ENCODE measurements at regions not wholly inside any gene's neighbourhood (a gene's known extent, or its start where the extent isn't known, plus 50 kb on each side); places are given as distances from the start of the nearest gene placed in this dataset.

DNA sequence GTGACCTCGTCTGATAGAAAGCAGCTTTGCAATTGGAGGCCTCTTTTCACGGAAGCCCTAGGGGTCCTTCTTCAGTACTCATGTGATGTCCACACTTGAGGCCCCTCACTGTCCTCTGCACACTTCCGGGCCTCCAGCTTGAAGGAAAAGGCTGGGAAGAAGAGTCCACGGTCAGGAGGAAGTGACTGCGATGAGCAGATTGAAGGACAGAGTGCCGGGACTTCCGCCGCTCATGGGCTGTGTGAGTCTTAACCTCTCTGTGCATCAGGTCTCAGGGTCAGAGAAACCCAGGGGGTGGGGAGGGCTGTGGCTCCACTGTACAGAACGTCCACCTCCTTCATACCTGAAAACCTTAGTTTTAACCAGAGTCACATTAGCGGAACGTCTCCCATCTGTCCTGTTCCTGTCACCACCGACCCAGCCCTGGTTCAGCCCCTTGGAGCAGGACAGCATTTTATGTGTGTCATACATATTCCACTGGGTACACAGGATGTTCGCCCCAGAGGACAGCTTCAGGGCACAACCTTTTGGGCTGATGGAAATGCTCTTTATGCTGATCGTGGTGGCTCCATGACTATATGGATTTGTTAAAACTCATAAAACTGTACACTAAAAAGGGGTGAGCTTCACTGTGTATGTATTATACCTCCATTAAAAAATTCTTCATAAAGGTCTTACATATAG lies 51.0 kb upstream of the SORCS2 start:
- H3K4me1 Mint-ChIP-seq: peaks cover 58% of the 10 kb centered on the region
- no peaks in the 10 kb centered on the region for H3K36me3 Mint-ChIP-seq (ENCODE audit: low read depth)
- TF ChIP-seq, protein P1, sequence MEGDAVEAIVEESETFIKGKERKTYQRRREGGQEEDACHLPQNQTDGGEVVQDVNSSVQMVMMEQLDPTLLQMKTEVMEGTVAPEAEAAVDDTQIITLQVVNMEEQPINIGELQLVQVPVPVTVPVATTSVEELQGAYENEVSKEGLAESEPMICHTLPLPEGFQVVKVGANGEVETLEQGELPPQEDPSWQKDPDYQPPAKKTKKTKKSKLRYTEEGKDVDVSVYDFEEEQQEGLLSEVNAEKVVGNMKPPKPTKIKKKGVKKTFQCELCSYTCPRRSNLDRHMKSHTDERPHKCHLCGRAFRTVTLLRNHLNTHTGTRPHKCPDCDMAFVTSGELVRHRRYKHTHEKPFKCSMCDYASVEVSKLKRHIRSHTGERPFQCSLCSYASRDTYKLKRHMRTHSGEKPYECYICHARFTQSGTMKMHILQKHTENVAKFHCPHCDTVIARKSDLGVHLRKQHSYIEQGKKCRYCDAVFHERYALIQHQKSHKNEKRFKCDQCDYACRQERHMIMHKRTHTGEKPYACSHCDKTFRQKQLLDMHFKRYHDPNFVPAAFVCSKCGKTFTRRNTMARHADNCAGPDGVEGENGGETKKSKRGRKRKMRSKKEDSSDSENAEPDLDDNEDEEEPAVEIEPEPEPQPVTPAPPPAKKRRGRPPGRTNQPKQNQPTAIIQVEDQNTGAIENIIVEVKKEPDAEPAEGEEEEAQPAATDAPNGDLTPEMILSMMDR (IDR thresholded peaks at IDR 0.05): no peak
- no peak overlapping the region for H3K4me3 Mint-ChIP-seq
- H3K9me3 Mint-ChIP-seq: no peaks in the 10 kb centered on the region
- H3K27ac Mint-ChIP-seq: no peak overlapping the region
- peaks cover 7% of the 10 kb centered on the region for H3K27me3 Mint-ChIP-seq (ENCODE audit: low read depth, poor library complexity)
- DNase-seq: no peak

DNA sequence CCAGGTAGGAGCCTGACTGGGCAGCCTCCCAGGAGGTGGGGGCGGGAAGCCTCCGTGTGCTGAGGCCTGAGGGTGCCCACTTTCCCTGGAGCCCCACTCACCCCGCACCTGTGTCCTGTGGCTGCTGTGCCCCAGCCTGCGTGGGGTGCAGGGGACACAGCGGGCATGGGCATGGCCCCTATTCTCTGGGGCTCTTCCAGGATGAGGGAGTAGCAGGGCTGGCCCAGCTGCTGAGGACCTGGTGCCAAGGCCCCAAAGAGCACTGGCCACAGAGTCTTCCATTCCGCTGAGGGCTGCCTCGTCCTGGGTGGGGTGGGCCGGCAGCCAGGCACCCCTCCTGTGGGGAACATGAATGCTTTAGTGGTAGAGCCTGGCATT lies 51.7 kb upstream of the SORCS2 start:
- Mint-ChIP-seq H3K4me1 (peaks cover 58% of the 10 kb centered on the region), H3K27ac (no peak overlapping the region), H3K9me3 (no peaks in the 10 kb centered on the region), H3K4me3 (no peak overlapping the region), H3K36me3 (ENCODE audit: low read depth) (no peaks in the 10 kb centered on the region), H3K27me3 (ENCODE audit: low read depth, poor library complexity) (peaks cover 7% of the 10 kb centered on the region)
- TF ChIP-seq, protein P1 (IDR thresholded peaks at IDR 0.05): no peak
- no peak for DNase-seq

DNA sequence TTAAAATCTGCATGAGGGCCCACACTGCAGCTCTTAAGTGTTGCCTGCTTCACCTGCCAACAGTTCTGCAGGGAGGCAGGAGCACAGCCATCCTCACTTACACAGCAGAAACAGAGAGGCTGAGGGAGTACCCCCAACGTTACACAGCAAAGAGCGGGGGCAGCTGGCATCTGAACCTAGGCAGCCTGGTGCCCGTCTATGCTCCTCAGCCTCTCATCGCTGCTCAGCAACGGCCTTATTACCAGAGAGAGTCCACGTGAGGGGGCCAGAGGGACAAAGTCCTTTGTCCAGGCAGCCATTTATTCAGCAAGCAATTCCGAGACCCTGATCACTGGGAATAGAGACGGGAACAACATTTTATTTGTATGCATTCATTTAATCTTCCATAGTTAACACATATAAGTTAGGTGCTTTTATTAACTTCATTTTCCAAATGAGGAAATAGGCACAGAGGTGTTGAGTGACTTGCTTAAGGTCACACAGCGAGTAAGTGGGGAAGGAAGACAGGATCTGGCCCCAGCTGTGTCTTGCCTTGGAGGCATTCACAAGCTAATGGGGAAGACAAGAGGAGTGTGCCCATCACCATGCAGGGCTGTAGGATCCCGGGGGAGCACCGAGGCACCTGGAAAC lies 52.2 kb upstream of the SORCS2 start:
- Mint-ChIP-seq H3K4me3 (no peak overlapping the region), H3K27me3 (ENCODE audit: low read depth, poor library complexity) (peaks cover 7% of the 10 kb centered on the region)

DNA sequence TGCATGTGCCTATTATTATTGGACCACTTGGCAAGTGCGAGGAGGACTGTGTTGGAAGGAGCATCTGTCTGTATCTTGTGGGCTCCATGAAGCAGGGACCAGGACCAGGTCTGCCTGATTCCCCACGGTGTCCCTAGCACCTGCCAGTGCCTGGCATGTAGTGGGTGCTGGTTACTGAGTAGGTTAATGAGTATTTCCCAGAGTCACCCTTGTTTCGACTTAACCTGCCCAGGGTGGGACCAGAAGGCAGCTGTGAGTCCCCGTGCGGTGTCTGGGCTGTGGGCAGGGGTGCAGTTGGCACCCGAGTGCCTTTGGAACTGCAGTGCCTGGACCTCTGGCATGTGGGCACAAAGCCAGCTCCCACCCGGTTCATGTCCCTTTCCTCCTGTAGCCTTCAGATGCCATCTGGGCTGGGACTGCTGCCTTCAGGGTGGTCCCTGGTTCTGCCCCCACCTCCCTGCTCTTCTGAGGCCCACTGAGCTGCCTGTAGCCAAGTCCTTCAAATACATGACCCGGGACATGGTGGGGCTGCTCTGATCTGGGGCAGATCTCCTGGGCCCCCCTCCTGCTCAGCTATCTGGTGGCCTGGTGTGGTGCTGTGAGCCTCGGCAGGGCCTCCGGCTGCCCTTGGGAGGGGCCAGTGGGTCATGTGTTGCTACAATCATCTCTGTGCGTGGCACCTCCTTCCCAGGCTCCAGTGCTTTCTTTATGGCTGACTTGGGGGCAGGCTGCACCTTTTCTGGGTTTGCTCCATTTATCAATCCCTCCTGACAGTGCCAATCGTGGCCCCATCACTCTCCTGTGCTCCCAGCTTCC lies 53.0 kb upstream of the SORCS2 start:
- TF ChIP-seq, protein P1 (IDR thresholded peaks at IDR 0.05): no peak
- Mint-ChIP-seq H3K36me3 (ENCODE audit: low read depth) (no peaks in the 10 kb centered on the region), H3K9me3 (no peaks in the 10 kb centered on the region), H3K27ac (no peak overlapping the region), H3K4me3 (no peak overlapping the region), H3K4me1 (peaks cover 56% of the 10 kb centered on the region), H3K27me3 (ENCODE audit: low read depth, poor library complexity) (peaks cover 7% of the 10 kb centered on the region)
- DNase-seq: no peak

More for the DNA sequence above, 52.2 kb upstream of the SORCS2 start:
- no peak for DNase-seq
- H3K9me3 Mint-ChIP-seq: no peaks in the 10 kb centered on the region
- H3K27ac Mint-ChIP-seq: no peak overlapping the region
- no peaks in the 10 kb centered on the region for H3K36me3 Mint-ChIP-seq (ENCODE audit: low read depth)
- H3K4me1 Mint-ChIP-seq: peaks cover 58% of the 10 kb centered on the region
- TF ChIP-seq, protein P1 (IDR thresholded peaks at IDR 0.05): no peak

DNA sequence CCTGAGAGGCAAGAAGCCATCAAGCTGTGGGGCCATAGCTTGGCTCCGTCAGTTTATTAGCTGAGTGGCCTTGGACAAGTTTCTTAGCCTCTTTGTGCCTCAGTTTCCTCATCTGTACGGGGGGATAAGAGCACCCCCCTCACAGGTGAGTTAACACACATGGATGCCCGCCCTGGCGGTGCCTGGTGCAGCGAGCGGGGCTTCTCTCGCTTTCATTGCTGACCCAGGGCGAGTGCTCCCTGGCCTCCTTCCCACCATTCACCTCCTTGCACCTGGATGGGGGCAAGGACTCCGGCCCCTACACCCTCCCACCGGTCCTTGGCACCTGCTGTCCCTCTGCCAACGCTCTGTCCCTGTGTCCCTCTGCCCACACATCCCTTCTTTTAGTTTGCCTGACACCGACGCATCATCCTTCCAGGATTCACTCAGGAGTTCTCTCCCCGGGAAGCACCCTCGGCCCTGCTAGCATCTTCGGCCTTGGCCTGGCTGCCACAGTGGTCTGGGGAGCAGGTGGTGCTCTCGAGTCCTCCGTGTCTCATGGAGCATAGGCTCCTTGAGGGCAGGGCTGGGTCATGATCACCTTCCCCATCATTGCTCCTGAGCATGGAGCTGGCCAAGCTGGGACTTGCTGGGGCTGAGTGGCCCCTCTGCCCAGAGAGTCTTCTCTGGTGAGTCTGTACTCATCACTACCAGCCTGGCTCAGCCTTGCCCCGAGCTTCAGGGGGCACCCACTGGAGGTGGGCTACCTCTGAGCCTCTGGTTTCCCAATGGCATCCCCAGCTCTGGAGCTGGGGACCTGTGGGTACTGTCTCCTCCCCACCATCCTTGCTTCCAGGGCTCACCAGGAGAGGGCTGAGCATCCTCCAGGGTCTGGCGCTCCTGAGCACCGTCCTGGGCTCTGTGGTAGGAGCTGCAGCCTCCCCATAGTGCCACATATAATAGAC lies 53.8 kb upstream of the SORCS2 start:
- Mint-ChIP-seq H3K4me3 (no peak overlapping the region), H3K36me3 (ENCODE audit: low read depth) (no peaks in the 10 kb centered on the region), H3K9me3 (no peaks in the 10 kb centered on the region), H3K4me1 (peaks cover 58% of the 10 kb centered on the region), H3K27me3 (ENCODE audit: low read depth, poor library complexity) (peaks cover 7% of the 10 kb centered on the region), H3K27ac (peak overlapping the region; percentile 9)
- DNase-seq: no peak
- TF ChIP-seq, protein P1 (IDR thresholded peaks at IDR 0.05): no peak

All from nephron progenitor cell (in vitro differentiated cells).